ENCODE measurements at regions not wholly inside any gene's neighbourhood (a gene's known extent, or its start where the extent isn't known, plus 50 kb on each side); places are given as distances from the start of the nearest gene placed in this dataset.

DNA sequence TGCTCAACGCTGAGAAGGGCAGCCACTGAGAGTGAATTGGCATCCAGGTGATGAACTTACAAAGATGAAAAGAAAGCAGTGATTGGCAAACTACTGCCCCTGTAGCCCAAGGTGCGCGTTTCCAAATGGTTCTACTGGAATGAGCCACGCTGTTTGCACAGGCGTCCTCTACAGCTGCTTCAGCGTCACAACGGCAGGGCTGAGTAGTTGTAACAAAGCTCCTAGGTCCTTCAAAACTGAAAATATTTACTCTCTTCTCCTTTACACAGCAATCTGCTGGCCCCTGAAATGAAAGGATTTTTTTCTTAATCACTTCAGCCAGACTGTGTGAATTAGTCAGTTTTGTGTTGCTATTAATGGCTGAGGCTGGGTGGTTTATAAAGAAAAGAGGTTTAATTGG lies 107.2 kb upstream of the FOXF1 start:
- TF ChIP-seq, protein P1, sequence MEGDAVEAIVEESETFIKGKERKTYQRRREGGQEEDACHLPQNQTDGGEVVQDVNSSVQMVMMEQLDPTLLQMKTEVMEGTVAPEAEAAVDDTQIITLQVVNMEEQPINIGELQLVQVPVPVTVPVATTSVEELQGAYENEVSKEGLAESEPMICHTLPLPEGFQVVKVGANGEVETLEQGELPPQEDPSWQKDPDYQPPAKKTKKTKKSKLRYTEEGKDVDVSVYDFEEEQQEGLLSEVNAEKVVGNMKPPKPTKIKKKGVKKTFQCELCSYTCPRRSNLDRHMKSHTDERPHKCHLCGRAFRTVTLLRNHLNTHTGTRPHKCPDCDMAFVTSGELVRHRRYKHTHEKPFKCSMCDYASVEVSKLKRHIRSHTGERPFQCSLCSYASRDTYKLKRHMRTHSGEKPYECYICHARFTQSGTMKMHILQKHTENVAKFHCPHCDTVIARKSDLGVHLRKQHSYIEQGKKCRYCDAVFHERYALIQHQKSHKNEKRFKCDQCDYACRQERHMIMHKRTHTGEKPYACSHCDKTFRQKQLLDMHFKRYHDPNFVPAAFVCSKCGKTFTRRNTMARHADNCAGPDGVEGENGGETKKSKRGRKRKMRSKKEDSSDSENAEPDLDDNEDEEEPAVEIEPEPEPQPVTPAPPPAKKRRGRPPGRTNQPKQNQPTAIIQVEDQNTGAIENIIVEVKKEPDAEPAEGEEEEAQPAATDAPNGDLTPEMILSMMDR (conservative IDR thresholded peaks at IDR 0.05) = no peak
- no peak for TF ChIP-seq EZH2 (IDR thresholded peaks at IDR 0.05; ENCODE audit: low read depth)

Measured in PC-9 (cell line).